ENCODE measurements at regions not wholly inside any gene's neighbourhood (a gene's known extent, or its start where the extent isn't known, plus 50 kb on each side); places are given as distances from the start of the nearest gene placed in this dataset.
A peak's percentile ranks its signal among the peaks of the same experiment; 100 is the strongest.

GRCh38 chr5:4019009-4019769, 423.6 kb downstream of the IRX1 start:
- no peak overlapping the region for H3K27ac ChIP-seq
- no peak for DNase-seq
- H3K9me3 ChIP-seq = no peaks in the 10 kb centered on the region
- H3K4me3 ChIP-seq = no peak overlapping the region
- no peak for FAIRE-seq
- H3K27me3 ChIP-seq = peaks cover 0 to 4% (median 0%) of the 10 kb centered on the region in 4 donors
- TF ChIP-seq CTCF (IDR thresholded peaks at IDR 0.05) = no peak
- no peaks in the 10 kb centered on the region for H3K4me1 ChIP-seq
- H3K36me3 ChIP-seq = no peaks in the 10 kb centered on the region
- intact Hi-C loops (cut with DNase I) = no loop called here
- 70 to 75% methylated on average over 9 of the region's 9 CpGs for WGBS, 2 donors
- ATAC-seq = peak in 1 of 4 donors; percentile 32

- no peak for TF ChIP-seq CTCF (IDR thresholded peaks at IDR 0.05)
- Histone ChIP-seq H3K27me3 (peaks cover 0 to under 1% (median 0%) of the 10 kb centered on the region in 4 donors), H3K4me1 (no peaks in the 10 kb centered on the region), H3K27ac (no peak overlapping the region), H3K4me3 (no peak overlapping the region), H3K36me3 (no peaks in the 10 kb centered on the region), H3K9me3 (no peaks in the 10 kb centered on the region)
- 56 to 59% methylated on average over 6 of the region's 6 CpGs for WGBS, 2 donors
- FAIRE-seq = no peak
- ATAC-seq = peak in 1 of 4 donors; percentile 54
- no peak for DNase-seq
- intact Hi-C loops (cut with DNase I) = no loop called here
These were observed 424.2 kb downstream of the IRX1 start for GRCh38 chr5:4019841-4020240.

- Histone ChIP-seq H3K9me3 (no peaks in the 10 kb centered on the region), H3K4me1 (no peaks in the 10 kb centered on the region), H3K27me3 (no peaks in the 10 kb centered on the region), H3K36me3 (no peaks in the 10 kb centered on the region), H3K4me3 (no peak overlapping the region), H3K27ac (no peak overlapping the region)
- WGBS, 2 donors = 26 to 34% methylated on average over 3 of the region's 3 CpGs
- TF ChIP-seq CTCF (IDR thresholded peaks at IDR 0.05) = no peak
- FAIRE-seq = no peak
- no peak for ATAC-seq
- intact Hi-C loops (cut with DNase I) = no loop called here
- DNase-seq = no peak
These were observed 424.8 kb downstream of the IRX1 start for GRCh38 chr5:4020400-4020799.

GRCh38 chr5:4022056-4022670, 426.5 kb downstream of the IRX1 start:
- Histone ChIP-seq H3K4me3 (no peak overlapping the region), H3K27ac (no peak overlapping the region), H3K9me3 (no peaks in the 10 kb centered on the region), H3K27me3 (no peaks in the 10 kb centered on the region), H3K36me3 (no peaks in the 10 kb centered on the region), H3K4me1 (no peaks in the 10 kb centered on the region)
- WGBS, 2 donors = 72 to 81% methylated on average over 19 of the region's 19 CpGs
- no peak for DNase-seq
- no peak for FAIRE-seq
- intact Hi-C loops (cut with DNase I) = no loop called here
- ATAC-seq = no peak
- no peak for TF ChIP-seq CTCF (IDR thresholded peaks at IDR 0.05)

Data from pancreas (tissue), 10 donors.